NCI-H748 treated with DMSO at 0.1 percent for 48 hours (cell line): ENCODE measurements at regions not wholly inside any gene's neighbourhood (a gene's known extent, or its start where the extent isn't known, plus 50 kb on each side); places are given as distances from the start of the nearest gene placed in this dataset.
A peak's percentile ranks its signal among the peaks of the same experiment; 100 is the strongest.
"Not testable (repeated sequence)": the region's sequence is repeated elsewhere in the genome, so short reads cannot be mapped to it uniquely, and the experiment has no call there.

Experiments used
- DNase-seq: peaks from one replicate; lab custom pipeline; 2025; lab: John Stamatoyannopoulos, UW

- DNase-seq = no peak
Measured at GRCh38 chr4:27121830-27122229, 261.2 kb downstream of the STIM2 start.

GRCh38 chr4:27123123-27123768 is 262.6 kb downstream of the STIM2 start:
- DNase-seq = no peak

- no peak for DNase-seq
Measured at GRCh38 chr4:27123769-27124124, 263.1 kb downstream of the STIM2 start.

- not testable (repeated sequence) for DNase-seq
Measured at GRCh38 chr4:27126895-27127294, 266.3 kb downstream of the STIM2 start.

- DNase-seq = no peak
Measured at GRCh38 chr4:27128443-27128842, 267.8 kb downstream of the STIM2 start.

- no peak for DNase-seq
Measured at GRCh38 chr4:27129871-27130366, 269.3 kb downstream of the STIM2 start.

GRCh38 chr4:27132497-27132896 is 271.9 kb downstream of the STIM2 start:
- DNase-seq = no peak

GRCh38 chr4:27140486-27140885 is 279.8 kb downstream of the STIM2 start:
- DNase-seq = no peak

GRCh38 chr4:27141530-27141929 is 280.9 kb downstream of the STIM2 start:
- no peak for DNase-seq

- DNase-seq = no peak
Measured at GRCh38 chr4:27142841-27143240, 282.2 kb downstream of the STIM2 start.

GRCh38 chr4:27145597-27145996 is 285.0 kb downstream of the STIM2 start:
- DNase-seq = no peak

GRCh38 chr4:27148211-27148895 is 287.7 kb downstream of the STIM2 start:
- no peak for DNase-seq

- DNase-seq = no peak
Measured at GRCh38 chr4:27149541-27150212, 289.0 kb downstream of the STIM2 start.

- no peak for DNase-seq
Measured at GRCh38 chr4:27152703-27153102, 292.1 kb downstream of the STIM2 start.

GRCh38 chr4:27154706-27155105 is 294.1 kb downstream of the STIM2 start:
- no peak for DNase-seq

- DNase-seq = no peak
Measured at GRCh38 chr4:27161191-27161590, 300.6 kb downstream of the STIM2 start.

GRCh38 chr4:27168783-27169182 is 308.1 kb downstream of the STIM2 start:
- DNase-seq = no peak

GRCh38 chr4:27173280-27173679 is 312.6 kb downstream of the STIM2 start:
- no peak for DNase-seq

- peak; percentile 62 for DNase-seq
Measured at GRCh38 chr4:27176400-27176799, 315.8 kb downstream of the STIM2 start.

GRCh38 chr4:27176881-27177280 is 316.2 kb downstream of the STIM2 start:
- DNase-seq = no peak

GRCh38 chr4:27178061-27178460 is 317.4 kb downstream of the STIM2 start:
- no peak for DNase-seq

- no peak for DNase-seq
Measured at GRCh38 chr4:27181693-27182092, 321.1 kb downstream of the STIM2 start.

- DNase-seq = no peak
Measured at GRCh38 chr4:27182211-27182610, 321.6 kb downstream of the STIM2 start.
